SK-N-SH treated with all-trans-retinoic acid at 6 μM for 48 hours (cell line): ENCODE measurements at regions not wholly inside any gene's neighbourhood (a gene's known extent, or its start where the extent isn't known, plus 50 kb on each side); places are given as distances from the start of the nearest gene placed in this dataset.

Experiments
- ATAC-seq: fragments of 200-7000 bp; cut with Tn5 transposase; 3 replicates; pipeline ENCODE4 v1.9.1; 2020; ENCODE audit warnings: mild to moderate bottlenecking, moderate library complexity
- BACH2 ChIP-seq: fragments of 250-450 bp; sonication (Bioruptor Pico); IDR thresholded peaks from 2 replicates; pipeline ENCODE4 v1.9.0; 2021; ENCODE audit warnings: mild to moderate bottlenecking, borderline replicate concordance
- CREB5 ChIP-seq: fragments of 250-450 bp; sonication (Bioruptor Pico); IDR thresholded peaks from 2 replicates; pipeline ENCODE4 v1.5.1; 2020; ENCODE audit warnings: low read depth, mild to moderate bottlenecking, moderate library complexity
- CSDC2 ChIP-seq: fragments of 250-450 bp; sonication (Bioruptor Pico); IDR thresholded peaks from 2 replicates; pipeline ENCODE4 v1.5.0; 2020; ENCODE audit warnings: mild to moderate bottlenecking, moderate library complexity
- CSRNP3 ChIP-seq: fragments of 250-450 bp; sonication (Bioruptor Pico); IDR thresholded peaks from 2 replicates; pipeline ENCODE4 v1.5.1; 2021; ENCODE audit warnings: mild to moderate bottlenecking, moderate library complexity
- ESRRG ChIP-seq: fragments of 250-450 bp; sonication (Bioruptor Pico); IDR thresholded peaks from 2 replicates; pipeline ENCODE4 v1.6.1; 2021; ENCODE audit warnings: mild to moderate bottlenecking
- OSR1 ChIP-seq: fragments of 250-450 bp; sonication (Bioruptor Pico); IDR thresholded peaks from 2 replicates; pipeline ENCODE4 v1.8.0; 2022; ENCODE audit warnings: moderate library complexity, mild to moderate bottlenecking, inconsistent platforms
- PATZ1 ChIP-seq: fragments of 250-450 bp; sonication (Bioruptor Pico); IDR thresholded peaks from 2 replicates; pipeline ENCODE4 v1.8.0; 2020; ENCODE audit warnings: mild to moderate bottlenecking, moderate library complexity, borderline replicate concordance
- POU6F1 ChIP-seq: fragments of 250-450 bp; sonication (Bioruptor Pico); IDR thresholded peaks from 2 replicates; pipeline ENCODE4 v1.8.0; 2021; ENCODE audit warnings: low read depth, mild to moderate bottlenecking, moderate library complexity, borderline replicate concordance
- PPARA ChIP-seq: fragments of 250-450 bp; sonication (Bioruptor Pico); IDR thresholded peaks from 2 replicates; pipeline ENCODE4 v1.5.0; 2020; ENCODE audit warnings: mild to moderate bottlenecking, borderline replicate concordance
- RARB ChIP-seq: fragments of 250-450 bp; sonication (Bioruptor Pico); IDR thresholded peaks from 2 replicates; pipeline ENCODE4 v1.8.0; 2021; ENCODE audit warnings: mild to moderate bottlenecking, moderate library complexity
- SNAI2 ChIP-seq: fragments of 250-450 bp; sonication (Bioruptor Pico); IDR thresholded peaks from 2 replicates; pipeline ENCODE4 v1.5.0; 2020; ENCODE audit warnings: mild to moderate bottlenecking, moderate library complexity
- TCF4 ChIP-seq: fragments of 250-450 bp; sonication (Bioruptor Pico); IDR thresholded peaks from 2 replicates; pipeline ENCODE4 v1.8.0; 2021; ENCODE audit warnings: mild to moderate bottlenecking, moderate library complexity, borderline replicate concordance
- TOX ChIP-seq: fragments of 250-450 bp; sonication (Bioruptor Pico); IDR thresholded peaks from 2 replicates; pipeline ENCODE4 v1.8.0; 2021; ENCODE audit warnings: mild to moderate bottlenecking, moderate library complexity, borderline replicate concordance
- ZFP3 ChIP-seq: fragments of 250-450 bp; sonication (Bioruptor Pico); IDR thresholded peaks from 2 replicates; pipeline ENCODE4 v1.5.0; 2020; ENCODE audit warnings: mild to moderate bottlenecking, moderate library complexity
- ZFP30 ChIP-seq: fragments of 450-650 bp; formaldehyde crosslinking; IDR thresholded peaks from 2 replicates; pipeline ENCODE4 v1.5.0; 2022; ENCODE audit warnings: mild to moderate bottlenecking, moderate library complexity
- ZNF565 ChIP-seq: fragments of 450-650 bp; formaldehyde crosslinking; conservative IDR thresholded peaks from 2 replicates; pipeline ENCODE4 v1.5.0; 2020; ENCODE audit warnings: low read depth, mild to moderate bottlenecking, moderate library complexity
- ZNF70 ChIP-seq: fragments of 450-650 bp; formaldehyde crosslinking; IDR thresholded peaks from 2 replicates; pipeline ENCODE4 v1.5.0; 2020; ENCODE audit warnings: mild to moderate bottlenecking, moderate library complexity
- ZNF8 ChIP-seq: fragments of 450-650 bp; formaldehyde crosslinking; IDR thresholded peaks from 2 replicates; pipeline ENCODE4 v1.5.0; 2020; ENCODE audit warnings: mild to moderate bottlenecking, moderate library complexity

- TF ChIP-seq PPARA (CRISPR knock-in tag): no peak
- TF ChIP-seq CSDC2 (CRISPR knock-in tag): no peak
- TF ChIP-seq ZFP30 (CRISPR knock-in tag): no peak
- no peak for TF ChIP-seq POU6F1 (CRISPR knock-in tag)
- no peak for TF ChIP-seq RARB
- no peak for TF ChIP-seq ZNF565 (CRISPR knock-in tag)
- no peak for TF ChIP-seq ZFP3
- ATAC-seq: no peak
Observed at GRCh38 chr1:79903321-79903720, 896.8 kb upstream of the ADGRL4 start.

GRCh38 chr1:79902418-79902817 is 895.9 kb upstream of the ADGRL4 start:
- no peak for ATAC-seq

GRCh38 chr1:79899914-79900313 is 893.4 kb upstream of the ADGRL4 start:
- ATAC-seq: peak; percentile 81
- no peak for TF ChIP-seq ZFP30 (CRISPR knock-in tag)
- TF ChIP-seq, all 23 proteins: peak for 0

More at GRCh38 chr1:79902418-79902817, 895.9 kb upstream of the ADGRL4 start:
- TF ChIP-seq PPARA (CRISPR knock-in tag) (no peak), POU6F1 (CRISPR knock-in tag) (no peak), PATZ1 (no peak), BACH2 (CRISPR knock-in tag) (no peak), CSDC2 (CRISPR knock-in tag) (no peak), CREB5 (CRISPR knock-in tag) (no peak), RARB (no peak), ZNF565 (CRISPR knock-in tag) (no peak)

- TF ChIP-seq CSRNP3 (CRISPR knock-in tag) (no peak), TCF4 (CRISPR knock-in tag) (no peak), ZNF8 (CRISPR knock-in tag) (no peak), ZFP3 (no peak), POU6F1 (CRISPR knock-in tag) (no peak), TOX (CRISPR knock-in tag) (no peak), SNAI2 (CRISPR knock-in tag) (no peak), ZNF70 (CRISPR knock-in tag) (no peak), RARB (no peak), ESRRG (CRISPR knock-in tag) (no peak), OSR1 (CRISPR knock-in tag) (no peak)
- ATAC-seq: no peak
Observed at GRCh38 chr1:79896140-79896539, 889.6 kb upstream of the ADGRL4 start.
